Daoy (cell line): ENCODE measurements at regions not wholly inside any gene's neighbourhood (a gene's known extent, or its start where the extent isn't known, plus 50 kb on each side); places are given as distances from the start of the nearest gene placed in this dataset.
A peak's percentile ranks its signal among the peaks of the same experiment; 100 is the strongest.

Experiments
- DNase-seq: peaks from one replicate; pipeline ENCODE4 v3.0.0-alpha.2; 2015; ENCODE audit warnings: low read depth

- DNase-seq: no peak
Measured at GRCh38 chr1:56390934-56391731, 188.2 kb downstream of the PLPP3 start.

GRCh38 chr1:56390232-56390867, 189.0 kb downstream of the PLPP3 start:
- DNase-seq: no peak

- DNase-seq: no peak
Measured at GRCh38 chr1:56389813-56390212, 189.6 kb downstream of the PLPP3 start.

- peak; percentile 41 for DNase-seq
Measured at GRCh38 chr1:56387071-56387740, 192.2 kb downstream of the PLPP3 start.

GRCh38 chr1:56385314-56385713, 194.0 kb downstream of the PLPP3 start:
- no peak for DNase-seq

- no peak for DNase-seq
Measured at GRCh38 chr1:56382929-56383328, 196.4 kb downstream of the PLPP3 start.

GRCh38 chr1:56380531-56380930, 198.8 kb downstream of the PLPP3 start:
- no peak for DNase-seq

- no peak for DNase-seq
Measured at GRCh38 chr1:56378341-56379070, 200.9 kb downstream of the PLPP3 start.

GRCh38 chr1:56377431-56377830, 201.9 kb downstream of the PLPP3 start:
- DNase-seq: no peak

- peak; percentile 88 for DNase-seq
Measured at GRCh38 chr1:56376188-56376984, 203.0 kb downstream of the PLPP3 start.

GRCh38 chr1:56375326-56375804, 204.0 kb downstream of the PLPP3 start:
- peak; percentile 58 for DNase-seq

- DNase-seq: peak; percentile 33
Measured at GRCh38 chr1:56374026-56374974, 205.1 kb downstream of the PLPP3 start.

GRCh38 chr1:56370513-56370912, 208.8 kb downstream of the PLPP3 start:
- no peak for DNase-seq

GRCh38 chr1:56363007-56363770, 216.2 kb downstream of the PLPP3 start:
- no peak for DNase-seq

- no peak for DNase-seq
Measured at GRCh38 chr1:56360021-56360420, 219.3 kb downstream of the PLPP3 start.

- no peak for DNase-seq
Measured at GRCh38 chr1:56359056-56359455, 220.3 kb downstream of the PLPP3 start.

GRCh38 chr1:56357927-56358690, 221.3 kb downstream of the PLPP3 start:
- no peak for DNase-seq

- no peak for DNase-seq
Measured at GRCh38 chr1:56356376-56356990, 222.9 kb downstream of the PLPP3 start.
